ENCODE measurements at regions not wholly inside any gene's neighbourhood (a gene's known extent, or its start where the extent isn't known, plus 50 kb on each side); places are given as distances from the start of the nearest gene placed in this dataset.

- DNase-seq (ENCODE audit: low read depth), result no peak
- Histone ChIP-seq H2AFZ (ENCODE audit: low read depth, low read length) (no peak overlapping the region), H3K9me3 (ENCODE audit: insufficient read depth, low read depth, low read length) (no peaks in the 10 kb centered on the region), H3K4me1 (ENCODE audit: insufficient read depth, low read length) (no peaks in the 10 kb centered on the region), H3K4me3 (ENCODE audit: insufficient read depth, low read depth, low read length) (no peak overlapping the region), H3K36me3 (ENCODE audit: insufficient read depth, low read length) (no peaks in the 10 kb centered on the region), H3K79me2 (ENCODE audit: insufficient read depth, low read length) (no peaks in the 10 kb centered on the region), H3K9ac (ENCODE audit: low read length) (no peak overlapping the region), H3K27ac (ENCODE audit: low read depth, low read length) (no peak overlapping the region), H3K27me3 (ENCODE audit: insufficient read depth, low read length) (no peaks in the 10 kb centered on the region), H3K4me2 (ENCODE audit: low read length) (no peak overlapping the region), H4K20me1 (ENCODE audit: insufficient read depth, low read length) (no peaks in the 10 kb centered on the region)
- Mint-ChIP-seq H3K27ac (ENCODE audit: unreplicated experiment) (no peak overlapping the region), H3K4me1 (ENCODE audit: low read depth, unreplicated experiment) (no peaks in the 10 kb centered on the region), H3K36me3 (ENCODE audit: low read depth, unreplicated experiment) (no peaks in the 10 kb centered on the region), H3K4me3 (ENCODE audit: unreplicated experiment) (no peak overlapping the region), H3K27me3 (ENCODE audit: low read depth, unreplicated experiment) (no peaks in the 10 kb centered on the region), H3K9me3 (ENCODE audit: unreplicated experiment) (no peaks in the 10 kb centered on the region)
- TF ChIP-seq CTCF (IDR thresholded peaks at IDR 0.05; ENCODE audit: insufficient read depth, low read depth, low read length), result no peak
- no peak for TF ChIP-seq EZH2 (IDR thresholded peaks at IDR 0.05; ENCODE audit: insufficient read depth, low read length)
- FAIRE-seq, result no peak
Observed at GRCh38 chr5:155258161-155258560, 244.6 kb downstream of the KIF4B start.

- H3K27ac ChIP-seq (ENCODE audit: low read depth, low read length), result no peak overlapping the region
- no peaks in the 10 kb centered on the region for H3K27me3 Mint-ChIP-seq (ENCODE audit: low read depth, unreplicated experiment)
- H3K9ac ChIP-seq (ENCODE audit: low read length), result no peak overlapping the region
- FAIRE-seq, result no peak
- H3K4me1 ChIP-seq (ENCODE audit: insufficient read depth, low read length), result no peaks in the 10 kb centered on the region
- no peaks in the 10 kb centered on the region for H3K36me3 Mint-ChIP-seq (ENCODE audit: low read depth, unreplicated experiment)
- no peaks in the 10 kb centered on the region for H3K36me3 ChIP-seq (ENCODE audit: insufficient read depth, low read length)
- H2AFZ ChIP-seq (ENCODE audit: low read depth, low read length), result no peak overlapping the region
- H3K4me3 Mint-ChIP-seq (ENCODE audit: unreplicated experiment), result no peak overlapping the region
- H3K27ac Mint-ChIP-seq (ENCODE audit: unreplicated experiment), result no peak overlapping the region
- no peaks in the 10 kb centered on the region for H4K20me1 ChIP-seq (ENCODE audit: insufficient read depth, low read length)
- no peaks in the 10 kb centered on the region for H3K9me3 Mint-ChIP-seq (ENCODE audit: unreplicated experiment)
- no peak overlapping the region for H3K4me2 ChIP-seq (ENCODE audit: low read length)
- H3K4me1 Mint-ChIP-seq (ENCODE audit: low read depth, unreplicated experiment), result no peaks in the 10 kb centered on the region
- no peaks in the 10 kb centered on the region for H3K79me2 ChIP-seq (ENCODE audit: insufficient read depth, low read length)
- TF ChIP-seq EZH2 (IDR thresholded peaks at IDR 0.05; ENCODE audit: insufficient read depth, low read length) (no peak), CTCF (IDR thresholded peaks at IDR 0.05; ENCODE audit: insufficient read depth, low read depth, low read length) (no peak)
- H3K9me3 ChIP-seq (ENCODE audit: insufficient read depth, low read depth, low read length), result no peaks in the 10 kb centered on the region
- DNase-seq (ENCODE audit: low read depth), result no peak
- H3K27me3 ChIP-seq (ENCODE audit: insufficient read depth, low read length), result no peaks in the 10 kb centered on the region
- no peak overlapping the region for H3K4me3 ChIP-seq (ENCODE audit: insufficient read depth, low read depth, low read length)
Observed at GRCh38 chr5:155259648-155260047, 246.1 kb downstream of the KIF4B start.

- H3K27me3 Mint-ChIP-seq (ENCODE audit: low read depth, unreplicated experiment), result no peaks in the 10 kb centered on the region
- H3K36me3 ChIP-seq (ENCODE audit: insufficient read depth, low read length), result no peaks in the 10 kb centered on the region
- no peaks in the 10 kb centered on the region for H3K79me2 ChIP-seq (ENCODE audit: insufficient read depth, low read length)
- no peaks in the 10 kb centered on the region for H3K4me1 Mint-ChIP-seq (ENCODE audit: low read depth, unreplicated experiment)
- H3K9me3 ChIP-seq (ENCODE audit: insufficient read depth, low read depth, low read length), result peaks cover 6% of the 10 kb centered on the region
- no peak overlapping the region for H3K4me3 ChIP-seq (ENCODE audit: insufficient read depth, low read depth, low read length)
- FAIRE-seq (no peak), DNase-seq (ENCODE audit: low read depth) (no peak)
- no peak overlapping the region for H3K9ac ChIP-seq (ENCODE audit: low read length)
- no peak overlapping the region for H2AFZ ChIP-seq (ENCODE audit: low read depth, low read length)
- no peak overlapping the region for H3K27ac Mint-ChIP-seq (ENCODE audit: unreplicated experiment)
- no peak for TF ChIP-seq EZH2 (IDR thresholded peaks at IDR 0.05; ENCODE audit: insufficient read depth, low read length)
- no peak for TF ChIP-seq CTCF (IDR thresholded peaks at IDR 0.05; ENCODE audit: insufficient read depth, low read depth, low read length)
- no peaks in the 10 kb centered on the region for H3K4me1 ChIP-seq (ENCODE audit: insufficient read depth, low read length)
- no peaks in the 10 kb centered on the region for H3K9me3 Mint-ChIP-seq (ENCODE audit: unreplicated experiment)
- H3K36me3 Mint-ChIP-seq (ENCODE audit: low read depth, unreplicated experiment), result no peaks in the 10 kb centered on the region
- H4K20me1 ChIP-seq (ENCODE audit: insufficient read depth, low read length), result no peaks in the 10 kb centered on the region
- no peak overlapping the region for H3K4me2 ChIP-seq (ENCODE audit: low read length)
- no peak overlapping the region for H3K27ac ChIP-seq (ENCODE audit: low read depth, low read length)
- H3K27me3 ChIP-seq (ENCODE audit: insufficient read depth, low read length), result no peaks in the 10 kb centered on the region
- H3K4me3 Mint-ChIP-seq (ENCODE audit: unreplicated experiment), result no peak overlapping the region
Observed at GRCh38 chr5:155260798-155261197, 247.2 kb downstream of the KIF4B start.

Data from astrocyte (in vitro differentiated cells and primary cell).